PC-9 (cell line): ENCODE measurements at regions not wholly inside any gene's neighbourhood (a gene's known extent, or its start where the extent isn't known, plus 50 kb on each side); places are given as distances from the start of the nearest gene placed in this dataset.

Experiments used
- CTCF ChIP-seq: fragments of 200-600 bp; sonication (generic); conservative IDR thresholded peaks from 2 replicates; pipeline ENCODE4 v1.6.1; 2017; ENCODE audit warnings: mixed run types, antibody characterized with exemption, mild to moderate bottlenecking, moderate library complexity
- EZH2 ChIP-seq: fragments of 200-600 bp; sonication (generic); IDR thresholded peaks from 2 replicates; pipeline ENCODE4 v1.8.0; 2017; ENCODE audit warnings: antibody characterized with exemption, low read depth

- TF ChIP-seq CTCF (no peak), EZH2 (no peak)
These were observed 293.8 kb downstream of the TTLL7 start for GRCh38 chr1:83705091-83705490.
